GM23338 (cell line): ENCODE measurements at regions not wholly inside any gene's neighbourhood (a gene's known extent, or its start where the extent isn't known, plus 50 kb on each side); places are given as distances from the start of the nearest gene placed in this dataset.

Source experiments
- CREB1 ChIP-seq: fragments of 250-450 bp; sonication (Bioruptor Pico); IDR thresholded peaks from 2 replicates; pipeline ENCODE4 v1.5.0; 2020; ENCODE audit warnings: low read depth, mild to moderate bottlenecking, moderate library complexity
- ZNF114 ChIP-seq: fragments of 250-450 bp; sonication (Bioruptor Pico); IDR thresholded peaks from 2 replicates; pipeline ENCODE4 v1.5.0; 2020; ENCODE audit warnings: mild to moderate bottlenecking, moderate library complexity

DNA sequence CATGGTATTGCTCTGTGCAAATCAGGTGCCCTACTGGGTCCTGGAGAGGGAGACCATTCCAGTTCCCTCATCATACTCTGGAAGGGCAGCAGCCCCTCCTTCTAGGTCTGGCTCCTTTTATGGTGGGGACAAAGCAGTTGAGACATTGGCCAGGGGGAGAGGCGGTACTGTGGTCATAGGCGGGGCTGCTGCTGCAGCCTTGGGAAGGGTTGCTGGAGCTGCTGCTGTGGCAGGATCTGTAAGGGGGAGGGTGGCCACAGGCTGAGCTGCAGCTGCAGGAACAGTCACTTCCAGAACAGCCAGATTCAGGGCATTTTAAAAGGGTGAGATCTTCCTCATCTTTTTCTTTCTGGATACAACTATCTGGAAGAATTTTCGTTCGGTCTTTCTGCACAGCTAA, 233.0 kb upstream of the SGCD start:
- TF ChIP-seq CREB1 (CRISPR knock-in tag) (no peak), ZNF114 (CRISPR knock-in tag) (no peak)
